ENCODE measurements at regions not wholly inside any gene's neighbourhood (a gene's known extent, or its start where the extent isn't known, plus 50 kb on each side); places are given as distances from the start of the nearest gene placed in this dataset.

GRCh38 chr2:76288146-76288545 is 577.4 kb upstream of the GCFC2 start:
- TF ChIP-seq ZBTB8A (tag by site-specific recombination; IDR thresholded peaks at IDR 0.05) (no peak), ZNF140 (tag by site-specific recombination; IDR thresholded peaks at IDR 0.05) (no peak), CTCF (tag by site-specific recombination; IDR thresholded peaks at IDR 0.05) (no peak), ZNF280D (tag by site-specific recombination; IDR thresholded peaks at IDR 0.05) (no peak), ZBTB7A (tag by site-specific recombination; IDR thresholded peaks at IDR 0.05; ENCODE audit: low read depth) (no peak), ZNF692 (tag by site-specific recombination; IDR thresholded peaks at IDR 0.05) (no peak), ZBTB11 (tag by site-specific recombination; conservative IDR thresholded peaks at IDR 0.05; ENCODE audit: low read depth) (no peak), ATF2 (tag by site-specific recombination; IDR thresholded peaks at IDR 0.05; ENCODE audit: low read depth) (no peak), ZNF416 (tag by site-specific recombination; IDR thresholded peaks at IDR 0.05) (no peak), MZF1 (tag by site-specific recombination; IDR thresholded peaks at IDR 0.05; ENCODE audit: borderline replicate concordance) (no peak)

Data from HEK293 (cell line).